Medulla oblongata (tissue), 1 donor: ENCODE measurements at regions not wholly inside any gene's neighbourhood (a gene's known extent, or its start where the extent isn't known, plus 50 kb on each side); places are given as distances from the start of the nearest gene placed in this dataset.
"Not testable (repeated sequence)": the region's sequence is repeated elsewhere in the genome, so short reads cannot be mapped to it uniquely, and the experiment has no call there.

Experiments used
- DNase-seq: peaks from one replicate; pipeline ENCODE4 v3.0.0-alpha.2; 2015; ENCODE audit errors: extremely low spot score

DNA sequence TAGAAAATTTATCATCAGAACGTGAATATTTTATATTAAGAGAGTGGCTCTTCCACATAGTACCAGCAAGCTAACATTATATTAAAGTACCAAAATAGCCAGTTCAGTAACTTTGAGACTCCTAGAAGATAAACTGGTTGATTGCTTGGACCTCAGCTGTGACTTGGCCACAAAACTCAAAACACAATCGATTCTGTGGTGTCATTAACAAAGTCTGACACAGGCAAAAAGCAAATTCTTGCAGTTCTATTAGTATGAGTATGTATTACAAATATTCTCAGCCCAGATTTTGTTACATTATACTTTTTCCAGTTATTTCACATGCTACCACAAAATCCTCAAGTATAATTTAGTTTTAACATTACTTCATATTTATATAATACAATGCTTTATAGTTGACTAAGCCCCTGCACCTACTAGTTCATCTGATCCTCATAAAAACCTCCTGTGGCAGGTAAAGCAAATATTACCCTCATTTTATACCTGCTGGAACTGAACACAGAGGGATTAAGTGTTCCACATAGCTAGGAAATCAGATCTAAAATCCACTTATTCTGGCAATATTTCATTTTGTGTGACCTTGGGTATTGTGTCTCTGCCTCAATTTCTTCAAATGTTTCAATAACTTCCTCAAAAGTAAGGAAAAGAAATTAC, 279.9 kb upstream of the MKLN1 start:
- DNase-seq: no peak

DNA sequence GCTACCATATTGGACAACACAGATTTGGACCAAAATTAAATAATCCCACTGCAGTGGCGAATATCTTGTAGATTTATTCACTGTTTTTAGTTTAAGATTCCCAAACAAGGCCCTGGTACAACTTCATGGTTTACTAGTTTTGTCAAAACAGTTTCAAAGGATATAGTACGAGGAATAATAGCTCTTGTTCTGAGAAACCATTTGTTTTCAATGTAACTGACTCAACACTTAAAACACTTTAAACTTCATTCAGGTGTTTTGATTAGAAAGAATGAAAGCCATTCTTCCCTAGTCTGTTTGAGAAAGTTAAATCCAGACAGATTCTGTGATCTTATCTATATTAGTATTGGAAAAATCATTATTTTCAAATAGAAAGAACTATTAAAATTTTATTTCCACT, 276.4 kb upstream of the MKLN1 start:
- DNase-seq: no peak

DNA sequence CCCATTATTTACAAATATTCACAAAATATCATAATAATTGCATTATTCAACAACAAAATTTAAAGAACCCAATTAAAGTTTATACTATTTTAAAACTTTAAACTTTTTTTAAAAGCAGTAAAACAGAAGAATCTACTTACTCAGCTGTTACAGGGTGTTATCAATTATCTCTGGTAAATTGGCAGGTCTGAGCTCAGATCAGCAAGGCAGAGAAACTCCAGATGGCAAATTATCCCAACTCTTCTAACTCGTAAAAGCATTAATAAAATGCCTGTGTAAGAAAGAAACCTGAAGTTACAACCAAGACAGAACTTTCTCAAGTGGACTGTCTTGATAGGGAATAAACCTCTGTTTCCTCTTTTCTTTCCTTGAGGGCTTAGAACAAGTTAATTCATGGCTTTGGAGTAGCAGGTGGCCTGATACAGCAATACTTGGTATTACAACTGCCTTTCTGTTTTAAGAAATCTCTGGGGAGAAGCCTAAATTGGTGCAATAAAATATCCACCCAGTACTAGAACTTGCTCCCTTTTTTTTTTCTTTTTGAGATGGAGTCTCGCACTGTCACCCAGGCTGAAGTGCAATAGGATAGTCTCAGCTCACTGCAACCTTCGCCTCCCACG, 275.3 kb upstream of the MKLN1 start:
- DNase-seq: no peak

DNA sequence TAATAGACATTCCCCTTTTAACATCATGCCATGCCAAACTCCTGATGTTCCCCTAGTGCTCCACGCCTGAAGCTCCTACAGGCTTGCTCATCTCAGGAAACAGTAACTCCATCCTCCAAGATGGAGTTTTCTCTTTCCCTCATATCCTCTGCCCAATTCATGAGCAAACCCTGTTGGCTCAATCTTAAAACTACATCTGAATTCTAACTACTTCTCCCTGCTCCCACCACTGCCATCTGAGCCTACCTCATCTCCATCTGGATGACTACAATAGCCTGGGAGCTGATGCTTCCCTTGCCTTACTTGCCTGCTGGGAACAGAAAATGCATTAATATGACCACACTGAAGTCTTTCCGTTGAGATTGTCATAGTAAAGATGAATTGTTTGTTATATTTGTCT, 271.7 kb upstream of the MKLN1 start:
- DNase-seq: no peak

DNA sequence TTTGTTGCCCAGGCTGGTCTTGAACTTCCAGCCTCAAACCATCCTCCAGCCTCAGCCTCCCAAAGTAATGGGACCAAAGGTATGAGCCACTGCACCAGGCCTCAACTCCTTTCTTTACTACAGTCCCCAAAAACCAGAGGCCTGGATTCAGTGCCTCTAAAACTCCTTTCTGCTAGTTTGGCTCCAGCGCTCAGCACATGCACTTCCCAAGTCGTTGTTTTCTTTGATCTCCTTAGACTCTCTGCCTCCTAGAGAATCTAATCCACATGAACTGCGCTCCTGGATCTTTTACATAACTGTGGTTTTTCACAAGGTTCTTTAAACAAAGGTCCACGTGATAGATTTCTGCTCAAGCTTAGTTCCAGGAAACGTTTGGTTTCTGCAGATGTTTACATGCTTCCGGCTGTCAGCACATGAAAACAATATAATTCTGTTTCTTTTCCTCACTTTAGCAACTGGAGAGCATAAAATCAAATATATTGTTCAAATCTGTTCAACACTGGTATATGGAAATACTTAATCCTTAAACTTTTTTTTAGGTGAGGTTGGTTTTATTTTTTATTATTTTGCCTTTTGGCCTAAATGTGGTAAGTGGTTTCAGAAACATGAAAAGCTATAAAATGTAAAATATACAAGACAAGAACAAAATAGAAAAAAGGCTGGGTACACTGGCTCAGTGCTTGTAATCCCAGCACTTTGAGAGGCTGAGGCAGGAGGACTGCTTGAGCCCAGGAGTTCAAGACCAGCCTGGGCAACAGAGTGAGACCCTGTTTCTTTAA, 270.5 kb upstream of the MKLN1 start:
- DNase-seq: peak; percentile 81

DNA sequence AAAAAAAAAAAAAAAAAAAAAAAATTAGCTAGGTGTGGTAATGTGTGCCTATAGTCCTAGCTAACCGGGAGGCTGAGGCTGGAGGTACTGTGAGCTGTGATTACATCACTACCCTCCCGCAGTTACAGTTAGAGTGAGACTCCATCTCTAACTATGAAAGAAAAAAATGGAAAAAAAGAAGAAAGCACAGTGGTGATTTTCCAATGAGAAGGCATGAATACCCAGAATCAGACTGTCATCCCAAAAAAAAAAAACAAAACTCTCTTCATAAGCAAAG, 269.9 kb upstream of the MKLN1 start:
- DNase-seq: no peak

DNA sequence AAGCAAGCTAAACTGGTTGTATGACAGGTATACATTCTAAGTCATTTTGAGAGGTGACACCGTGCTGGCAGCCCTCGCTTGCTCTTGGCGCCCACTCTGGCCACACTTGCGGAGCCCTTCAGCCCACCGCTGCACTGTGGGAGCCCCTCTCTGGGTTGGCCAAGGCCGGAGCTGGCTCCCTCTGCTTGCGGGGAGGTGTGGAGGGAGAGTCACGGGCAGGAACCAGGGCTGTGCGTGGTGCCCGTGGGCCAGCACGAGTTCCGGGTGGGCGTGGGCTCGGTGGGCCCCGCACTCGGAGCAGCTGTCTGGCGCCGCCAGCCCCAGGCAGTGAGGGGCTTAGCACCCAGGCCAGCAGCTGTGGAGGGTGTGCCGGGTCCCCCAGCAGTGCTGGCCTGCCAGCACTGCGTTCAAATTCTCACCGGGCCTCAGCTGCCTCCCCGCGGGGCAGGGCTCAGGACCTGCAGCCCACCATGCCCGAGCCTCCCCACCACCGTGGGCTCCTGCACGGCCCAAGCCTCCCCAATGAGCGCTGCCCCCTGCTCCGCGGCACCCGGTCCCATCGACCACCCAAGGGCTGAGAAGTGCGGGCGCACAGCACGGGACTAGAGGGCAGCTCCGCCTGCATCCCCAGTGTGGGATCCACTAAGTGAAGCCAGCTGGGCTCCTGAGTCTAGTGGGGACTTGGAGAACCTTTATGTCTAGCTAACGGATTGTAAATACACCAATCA, 269.0 kb upstream of the MKLN1 start:
- not testable (repeated sequence) for DNase-seq

DNA sequence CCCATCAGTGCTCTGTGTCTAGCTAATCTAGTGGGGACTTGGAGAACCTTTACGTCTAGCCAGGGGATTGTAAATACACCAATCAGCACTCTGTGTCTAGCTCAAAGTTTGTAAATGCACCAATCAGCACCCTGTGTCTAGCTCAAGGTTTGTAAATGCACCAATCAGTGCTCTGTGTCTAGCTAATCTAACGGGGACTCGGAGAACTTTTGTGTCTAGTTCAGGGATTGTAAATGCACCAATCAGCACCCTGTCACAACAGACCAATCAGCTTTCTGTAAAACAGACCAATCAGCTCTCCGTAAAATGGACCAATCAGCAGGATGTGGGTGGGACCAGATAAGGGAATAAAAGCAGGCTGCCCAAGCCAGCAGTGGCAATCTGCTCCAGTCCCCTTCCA, 268.3 kb upstream of the MKLN1 start:
- DNase-seq: not testable (repeated sequence)

DNA sequence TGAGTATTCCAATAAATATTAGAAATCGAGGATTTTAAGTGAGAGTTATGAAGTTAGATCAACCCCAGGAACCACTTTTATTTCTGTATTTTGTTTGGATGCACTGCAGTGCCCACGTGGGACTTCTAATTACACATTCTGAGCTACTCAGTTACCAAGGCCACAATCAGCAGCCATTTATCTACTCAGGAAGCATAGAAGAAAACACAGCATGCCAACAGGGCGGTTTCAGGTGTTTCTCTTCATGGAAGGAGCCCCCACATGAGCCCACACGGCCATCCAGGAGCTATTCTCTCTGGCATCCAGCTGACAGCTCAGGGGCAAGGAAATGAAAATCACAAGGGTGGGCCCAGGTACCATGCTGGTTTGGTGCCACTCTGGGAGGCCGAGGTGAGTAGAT, 266.5 kb upstream of the MKLN1 start:
- no peak for DNase-seq

DNA sequence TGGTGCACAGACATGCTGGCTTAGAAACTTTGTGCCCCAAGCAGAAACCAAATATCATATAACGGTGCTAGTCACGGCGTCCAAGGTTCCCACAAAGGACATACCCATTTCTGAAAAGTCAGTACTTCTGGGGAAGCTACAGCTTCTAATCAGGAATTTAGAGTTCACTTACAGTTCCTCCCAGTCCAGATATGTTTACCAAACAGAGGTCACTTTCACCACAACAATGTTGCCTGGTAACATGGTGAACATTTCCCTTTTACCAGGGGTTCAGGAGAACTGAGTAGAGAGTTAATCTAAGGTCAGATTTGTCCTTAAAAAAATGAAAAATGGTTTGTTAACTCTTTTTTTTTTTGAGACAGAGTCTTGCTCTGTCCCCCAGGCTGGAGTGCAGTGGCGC, 265.9 kb upstream of the MKLN1 start:
- no peak for DNase-seq

DNA sequence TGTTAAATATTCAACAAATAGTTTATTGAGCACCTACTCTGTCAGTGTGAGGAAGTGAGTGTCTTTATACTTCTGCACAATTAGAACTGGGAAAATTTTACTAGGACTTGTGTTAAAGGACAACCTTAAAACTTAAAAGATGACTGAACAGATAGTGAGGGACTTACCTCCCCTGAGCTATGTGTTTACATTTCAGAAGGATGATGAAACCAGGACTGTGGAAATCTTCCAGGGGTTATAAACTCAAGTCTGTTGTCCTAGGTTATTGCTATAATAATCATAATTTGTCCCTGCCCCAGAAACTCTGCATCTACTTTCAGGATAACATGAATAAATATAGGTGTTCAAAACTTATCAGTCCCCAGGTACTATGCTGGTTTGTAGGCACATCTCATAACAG, 261.0 kb upstream of the MKLN1 start:
- no peak for DNase-seq

DNA sequence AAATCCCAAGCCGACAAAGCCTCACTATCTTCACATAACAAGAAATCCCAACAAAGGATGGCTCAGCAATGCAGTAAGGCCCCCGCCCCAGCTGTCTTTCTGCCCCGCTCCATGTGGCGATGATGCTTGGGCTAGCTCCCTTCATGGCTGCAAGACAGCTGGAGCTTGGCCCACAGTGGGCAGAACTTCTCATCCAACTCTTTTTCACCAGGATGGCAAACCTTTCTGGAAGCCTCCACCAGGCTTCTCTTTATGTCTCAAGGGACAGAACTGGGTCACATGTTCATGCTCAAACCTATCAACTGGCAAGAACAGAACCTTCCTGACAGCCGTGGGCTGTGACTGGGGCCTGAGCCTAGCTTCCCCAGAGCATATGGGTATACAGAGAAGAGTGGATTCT, 260.5 kb upstream of the MKLN1 start:
- peak; percentile 45 for DNase-seq

DNA sequence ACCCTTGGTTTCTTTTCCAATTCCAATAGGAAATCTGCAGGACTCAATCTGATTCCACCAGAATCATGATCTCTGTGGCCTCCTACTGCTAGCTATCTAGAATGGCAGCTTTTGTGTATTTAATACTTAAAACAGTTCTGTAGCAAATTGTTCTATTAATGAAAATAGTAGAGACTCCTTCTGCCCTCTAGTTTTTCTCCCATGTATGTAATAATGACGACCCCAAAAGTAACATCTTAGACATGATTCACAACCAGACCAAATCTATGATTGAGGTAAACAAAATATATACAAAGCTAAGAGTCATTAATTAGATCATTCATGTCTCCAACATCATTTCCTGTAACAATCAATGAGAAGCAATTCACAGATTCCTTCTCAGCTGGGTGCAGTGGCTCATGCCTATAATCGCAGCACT, 259.1 kb upstream of the MKLN1 start:
- no peak for DNase-seq

DNA sequence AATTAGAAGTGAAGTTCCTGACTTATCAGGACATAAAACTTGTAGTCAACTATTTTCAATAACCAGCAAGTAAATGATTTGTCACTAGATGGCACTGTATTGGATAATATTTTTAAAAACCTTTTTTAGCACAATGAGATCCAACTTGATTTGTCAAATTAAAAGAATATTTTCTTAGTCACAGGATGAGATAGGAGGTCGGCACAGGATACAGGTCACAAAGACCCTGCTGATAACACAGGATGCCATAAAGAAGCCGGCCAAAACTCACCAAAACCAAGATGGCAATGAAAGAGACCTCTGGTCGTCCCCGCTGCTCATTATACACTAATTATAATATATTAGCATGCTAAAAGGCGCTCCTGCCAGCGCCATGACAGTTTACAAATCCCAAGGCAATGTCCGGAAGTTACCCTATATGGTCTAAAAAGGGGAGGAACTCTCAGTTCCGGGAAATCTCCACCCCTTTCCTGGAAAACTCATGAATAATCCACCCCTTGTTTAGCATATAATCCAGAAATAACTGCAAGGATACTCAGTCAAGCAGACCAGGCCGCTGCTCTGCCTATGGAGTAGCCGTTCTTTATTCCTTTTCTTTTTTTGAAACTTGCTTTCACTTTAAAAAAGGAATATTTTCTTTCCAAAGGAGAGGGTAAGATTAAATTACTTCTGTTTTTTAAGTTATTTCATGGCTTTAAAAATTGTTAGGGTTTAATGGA, 255.7 kb upstream of the MKLN1 start:
- DNase-seq: peak; percentile 74

DNA sequence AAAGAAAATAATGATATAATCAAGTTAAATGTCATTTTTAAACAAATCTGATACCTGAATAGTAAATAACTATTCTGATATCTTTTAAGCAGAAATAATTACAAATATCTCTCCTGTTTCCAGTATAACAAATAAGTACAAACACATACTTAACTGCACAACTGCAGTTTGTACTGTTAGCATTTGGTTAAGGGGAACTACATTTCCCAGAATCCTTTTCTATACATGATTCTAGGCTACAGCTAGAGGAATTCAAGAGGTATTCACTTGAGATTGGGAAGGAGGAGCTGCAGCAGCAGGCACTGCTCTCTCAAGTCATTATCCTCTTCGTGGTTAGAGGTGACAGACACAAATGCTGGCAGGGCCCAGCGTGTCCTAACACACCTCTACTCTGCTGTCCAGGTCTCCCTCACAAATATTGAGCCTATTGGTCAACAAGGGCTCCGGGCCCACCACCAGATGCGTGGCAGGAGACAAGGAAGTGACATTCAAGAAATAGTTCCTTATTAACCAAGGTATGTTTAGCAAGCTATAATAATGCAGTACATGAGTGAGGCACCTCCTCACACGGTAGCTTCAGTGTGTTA, 255.1 kb upstream of the MKLN1 start:
- no peak for DNase-seq

DNA sequence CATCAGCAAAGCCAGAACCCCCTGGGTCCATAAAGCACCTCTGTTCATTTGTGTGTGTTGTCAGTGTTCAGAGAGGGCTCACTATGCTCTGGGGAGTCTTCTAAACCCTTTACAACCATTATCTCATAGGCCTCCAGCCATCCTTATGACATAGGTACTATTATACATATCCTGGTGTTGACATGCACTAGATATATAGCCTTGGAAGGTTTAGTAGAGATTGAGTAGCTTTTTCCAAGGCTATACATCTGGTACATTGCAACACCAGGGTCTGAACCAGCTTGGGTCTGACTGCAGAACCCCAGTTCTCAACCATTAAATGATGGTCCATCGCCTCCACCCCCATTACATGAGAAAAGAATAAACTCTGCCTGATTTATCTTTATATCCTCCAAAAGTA, 253.6 kb upstream of the MKLN1 start:
- no peak for DNase-seq

DNA sequence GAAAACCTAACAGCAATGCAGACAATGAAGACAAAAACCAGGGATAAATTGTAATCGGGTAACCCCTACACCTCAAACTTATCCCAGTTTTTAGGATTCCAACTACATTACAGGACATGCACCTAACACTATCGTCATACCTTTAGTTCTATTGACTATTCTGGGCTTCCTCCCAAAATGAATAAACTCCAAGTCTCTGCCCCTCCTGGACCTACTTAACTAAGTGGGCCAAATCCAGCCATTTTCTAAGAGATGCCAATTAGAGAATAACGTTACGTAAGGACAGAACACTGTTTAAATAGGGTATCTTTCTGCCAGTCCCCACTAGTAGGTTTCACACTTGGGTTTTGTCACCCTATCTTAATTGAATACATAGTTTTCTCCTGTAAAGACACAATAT, 253.1 kb upstream of the MKLN1 start:
- DNase-seq: no peak

DNA sequence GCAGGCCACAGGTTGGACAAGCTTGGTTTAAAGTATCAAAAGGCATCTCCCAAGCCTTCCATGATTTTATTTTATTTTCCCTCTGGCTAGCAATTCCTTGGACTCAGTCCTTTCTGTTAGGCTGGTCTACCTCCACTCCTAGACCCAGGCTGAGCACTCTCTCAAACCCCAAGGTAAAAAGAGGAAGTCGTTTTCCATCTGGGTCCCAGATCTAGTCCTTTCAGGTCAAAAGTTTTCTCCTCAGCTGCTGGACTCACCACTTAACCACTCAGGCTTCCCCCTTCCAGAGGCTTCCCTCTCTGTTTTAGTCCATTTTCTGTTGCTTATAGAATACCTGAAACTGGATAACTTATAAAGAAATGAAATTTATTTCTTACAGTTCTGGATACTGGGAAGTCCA, 252.3 kb upstream of the MKLN1 start:
- no peak for DNase-seq

DNA sequence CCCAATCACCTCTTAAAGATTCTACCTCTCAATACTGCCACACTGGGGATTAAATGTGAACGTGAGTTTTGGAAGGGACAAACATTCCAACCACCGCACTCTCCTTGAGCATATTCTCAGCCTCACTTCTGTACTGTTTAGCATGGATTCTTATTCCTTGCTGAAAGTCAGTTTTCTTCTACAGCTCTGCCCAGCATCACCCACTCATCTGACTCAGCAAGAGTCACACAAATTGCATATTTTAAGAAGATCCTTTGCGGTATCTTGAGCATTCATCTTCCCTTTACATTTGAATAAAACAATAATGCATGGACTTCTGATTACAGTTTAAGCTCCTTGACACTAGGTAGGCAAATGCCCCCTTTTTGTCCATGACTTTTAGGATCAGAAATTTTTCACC, 251.6 kb upstream of the MKLN1 start:
- DNase-seq: no peak

DNA sequence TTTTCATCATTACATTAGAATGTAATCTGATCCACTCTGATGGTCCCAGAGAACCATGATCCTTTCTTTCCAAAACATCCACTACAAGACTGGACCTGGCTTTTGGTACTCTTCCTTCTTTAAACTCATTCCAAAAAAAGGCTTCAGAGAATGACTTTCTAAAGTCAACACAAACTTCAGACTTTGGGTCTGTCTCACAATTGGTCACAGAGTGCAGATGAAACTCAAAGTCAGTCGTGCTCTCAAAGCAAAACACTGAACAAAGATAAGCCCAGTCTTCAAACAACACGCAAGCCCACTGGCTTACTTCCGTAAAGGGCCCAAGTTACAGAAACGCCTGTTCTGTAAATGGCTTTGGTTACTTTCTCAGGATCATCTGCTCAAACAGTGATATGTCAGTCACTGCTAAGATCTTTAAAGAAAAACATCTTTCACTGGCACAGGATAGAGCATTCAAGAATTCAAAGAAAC, 250.9 kb upstream of the MKLN1 start:
- DNase-seq: peak; percentile 46

DNA sequence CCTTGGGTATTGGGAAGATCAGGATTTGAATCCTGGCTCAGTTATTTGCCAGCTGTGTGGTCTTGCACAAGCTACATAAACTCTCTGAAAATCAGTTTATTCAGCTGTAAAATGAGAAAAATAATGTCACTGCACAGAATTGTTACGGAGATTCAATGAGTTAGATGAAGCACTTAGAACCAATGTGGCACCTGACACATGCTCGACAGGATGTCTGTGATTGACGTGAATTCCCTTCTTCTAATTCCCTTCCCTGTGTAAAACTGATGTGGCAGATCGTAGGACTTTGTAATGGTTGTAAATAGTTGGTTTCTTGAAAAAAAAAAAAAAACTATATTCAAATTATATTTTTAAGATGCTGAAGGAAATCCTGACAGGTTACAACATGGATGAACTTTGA, 249.9 kb upstream of the MKLN1 start:
- no peak for DNase-seq

DNA sequence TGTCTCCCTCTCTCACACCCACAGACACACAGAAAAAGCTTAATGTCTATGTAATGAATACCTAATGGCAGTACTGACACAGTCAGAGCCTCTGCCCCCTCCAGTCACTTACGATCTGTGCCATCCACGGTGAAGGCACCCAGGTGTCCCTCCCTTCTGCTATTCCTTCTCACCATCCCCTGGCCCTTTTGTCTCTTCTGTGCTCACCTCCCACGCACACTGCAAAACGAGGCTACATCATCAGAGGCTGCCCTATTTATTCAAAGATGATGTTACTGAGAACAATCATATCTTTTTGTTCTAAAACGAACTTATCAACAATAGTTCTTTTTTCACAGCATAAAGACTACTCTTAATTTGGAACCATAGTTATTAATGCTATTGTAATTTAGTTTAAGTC, 246.9 kb upstream of the MKLN1 start:
- DNase-seq: no peak
